Glomerular visceral epithelial cell (primary cell): ENCODE measurements at regions not wholly inside any gene's neighbourhood (a gene's known extent, or its start where the extent isn't known, plus 50 kb on each side); places are given as distances from the start of the nearest gene placed in this dataset.

ENCODE experiments used
- DNase-seq: peaks from one replicate; pipeline ENCODE4 v3.0.0-alpha.2; 2016; ENCODE audit errors: extremely low spot score

- DNase-seq = no peak
Measured at GRCh38 chr1:232555494-232556210, 74.3 kb downstream of the SIPA1L2 start.

- no peak for DNase-seq
Measured at GRCh38 chr1:232554409-232554808, 75.5 kb downstream of the SIPA1L2 start.

- no peak for DNase-seq
Measured at GRCh38 chr1:232553809-232554208, 76.1 kb downstream of the SIPA1L2 start.

GRCh38 chr1:232553050-232553754 lies 76.7 kb downstream of the SIPA1L2 start:
- no peak for DNase-seq

GRCh38 chr1:232551386-232551785 lies 78.5 kb downstream of the SIPA1L2 start:
- DNase-seq = peak; percentile 37

GRCh38 chr1:232550007-232550406 lies 79.9 kb downstream of the SIPA1L2 start:
- no peak for DNase-seq

- DNase-seq = no peak
Measured at GRCh38 chr1:232548691-232549090, 81.2 kb downstream of the SIPA1L2 start.

- DNase-seq = no peak
Measured at GRCh38 chr1:232547938-232548484, 81.9 kb downstream of the SIPA1L2 start.

- no peak for DNase-seq
Measured at GRCh38 chr1:232542633-232543593, 87.0 kb downstream of the SIPA1L2 start.

- no peak for DNase-seq
Measured at GRCh38 chr1:232538943-232539302, 91.0 kb downstream of the SIPA1L2 start.

GRCh38 chr1:232538224-232538942 lies 91.5 kb downstream of the SIPA1L2 start:
- peak; percentile 94 for DNase-seq

- no peak for DNase-seq
Measured at GRCh38 chr1:232534552-232535517, 95.1 kb downstream of the SIPA1L2 start.

GRCh38 chr1:232533328-232533727 lies 96.6 kb downstream of the SIPA1L2 start:
- DNase-seq = no peak

GRCh38 chr1:232532901-232533300 lies 97.0 kb downstream of the SIPA1L2 start:
- no peak for DNase-seq

GRCh38 chr1:232531291-232531690 lies 98.6 kb downstream of the SIPA1L2 start:
- DNase-seq = no peak

GRCh38 chr1:232529747-232530146 lies 100.2 kb downstream of the SIPA1L2 start:
- DNase-seq = no peak

- no peak for DNase-seq
Measured at GRCh38 chr1:232528472-232529089, 101.4 kb downstream of the SIPA1L2 start.

- no peak for DNase-seq
Measured at GRCh38 chr1:232524056-232524455, 105.9 kb downstream of the SIPA1L2 start.

- no peak for DNase-seq
Measured at GRCh38 chr1:232522189-232522588, 107.7 kb downstream of the SIPA1L2 start.

GRCh38 chr1:232521660-232522059 lies 108.3 kb downstream of the SIPA1L2 start:
- peak; percentile 25 for DNase-seq
